ENCODE measurements at regions not wholly inside any gene's neighbourhood (a gene's known extent, or its start where the extent isn't known, plus 50 kb on each side); places are given as distances from the start of the nearest gene placed in this dataset.
"Not testable (repeated sequence)": the region's sequence is repeated elsewhere in the genome, so short reads cannot be mapped to it uniquely, and the experiment has no call there.

DNA sequence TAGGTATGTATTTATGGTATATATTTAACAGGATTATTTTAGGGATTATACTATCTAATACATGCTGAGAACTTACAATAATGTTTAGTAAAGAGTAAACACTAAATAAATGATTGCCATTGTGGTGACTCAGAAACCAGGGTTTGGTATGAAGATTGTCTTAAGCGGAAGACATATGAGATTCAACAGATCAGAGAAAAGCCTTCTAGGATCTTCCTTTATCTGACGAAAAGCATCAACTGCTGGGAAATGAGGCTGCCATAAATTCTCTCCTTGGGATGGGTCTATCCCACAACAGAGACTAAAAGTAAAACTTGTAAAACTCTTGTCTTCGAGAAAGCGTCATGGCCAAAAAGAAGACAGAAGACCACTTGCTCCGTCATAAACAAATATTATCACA is 1352.2 kb upstream of the EPHA6 start:
- DNase-seq (ENCODE audit: low read depth in 2 of 2) = no peak

DNA sequence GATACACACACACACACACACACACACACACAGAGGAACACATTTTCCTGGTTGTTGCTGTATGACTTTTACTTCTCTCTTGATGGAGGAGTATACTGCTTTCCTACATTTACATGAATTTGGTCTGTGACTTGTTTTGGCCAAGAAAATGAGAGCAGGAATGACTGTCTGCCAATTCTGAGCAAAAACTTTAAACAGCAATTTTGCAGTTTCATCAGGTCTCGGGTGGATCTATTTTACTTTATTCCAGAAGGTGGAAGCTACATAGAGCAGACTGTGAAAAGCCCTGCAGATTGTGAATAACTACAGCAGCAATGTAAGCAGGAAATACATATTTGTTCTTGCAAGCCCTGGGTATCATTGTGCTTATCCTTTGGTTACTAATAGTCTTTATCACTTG is 1350.0 kb upstream of the EPHA6 start:
- DNase-seq (ENCODE audit: low read depth in 2 of 2) = no peak

DNA sequence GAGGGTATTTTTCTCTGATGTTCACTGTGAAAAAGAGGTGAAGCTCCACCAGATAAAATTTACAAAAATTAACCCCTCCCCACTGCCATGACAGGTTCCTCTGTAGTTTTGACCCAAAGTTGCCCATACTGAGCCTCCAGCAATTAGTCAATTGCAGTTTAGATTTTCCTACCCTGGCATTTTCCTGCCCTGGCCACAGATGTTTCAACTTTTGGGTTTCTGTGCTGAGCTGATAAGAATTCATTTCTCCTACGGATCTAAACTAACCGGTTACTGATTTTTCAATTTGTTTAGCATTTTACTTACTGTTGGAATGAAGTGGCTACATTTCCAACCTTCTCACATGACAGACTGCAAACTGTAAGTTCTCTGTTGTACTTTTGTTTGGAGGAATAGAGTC is 1346.1 kb upstream of the EPHA6 start:
- DNase-seq (ENCODE audit: low read depth in 2 of 2) = no peak

- no peak for DNase-seq (ENCODE audit: low read depth in 2 of 2)
Measured at GRCh38 chr3:95474338-95474737, 1340.1 kb upstream of the EPHA6 start.

- no peak for DNase-seq (ENCODE audit: low read depth in 2 of 2)
Measured at GRCh38 chr3:95476534-95476933, 1337.9 kb upstream of the EPHA6 start.

GRCh38 chr3:95506174-95506573 is 1308.2 kb upstream of the EPHA6 start:
- DNase-seq (ENCODE audit: low read depth in 2 of 2) = no peak

GRCh38 chr3:95508124-95508523 is 1306.3 kb upstream of the EPHA6 start:
- DNase-seq (ENCODE audit: low read depth in 2 of 2) = no peak

DNA sequence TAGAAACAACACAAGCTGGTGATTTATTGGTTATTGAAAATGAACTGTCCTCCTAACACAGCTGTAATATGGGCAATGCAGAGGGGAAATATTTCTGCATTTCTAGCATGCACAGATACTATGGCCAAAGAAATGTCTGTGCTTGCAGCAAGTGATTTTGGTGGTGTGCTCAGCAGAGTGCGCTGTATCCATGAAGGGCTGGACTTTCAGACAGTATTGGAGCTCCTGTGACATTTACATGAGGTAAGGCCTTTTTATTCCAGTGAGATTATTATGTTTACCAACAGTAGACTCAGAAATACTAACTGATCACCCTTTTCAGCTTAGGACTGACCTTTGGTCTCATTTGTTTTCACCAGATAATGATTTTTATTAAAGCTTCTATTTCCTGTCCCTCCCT is 1302.6 kb upstream of the EPHA6 start:
- no peak for DNase-seq (ENCODE audit: low read depth in 2 of 2)

DNA sequence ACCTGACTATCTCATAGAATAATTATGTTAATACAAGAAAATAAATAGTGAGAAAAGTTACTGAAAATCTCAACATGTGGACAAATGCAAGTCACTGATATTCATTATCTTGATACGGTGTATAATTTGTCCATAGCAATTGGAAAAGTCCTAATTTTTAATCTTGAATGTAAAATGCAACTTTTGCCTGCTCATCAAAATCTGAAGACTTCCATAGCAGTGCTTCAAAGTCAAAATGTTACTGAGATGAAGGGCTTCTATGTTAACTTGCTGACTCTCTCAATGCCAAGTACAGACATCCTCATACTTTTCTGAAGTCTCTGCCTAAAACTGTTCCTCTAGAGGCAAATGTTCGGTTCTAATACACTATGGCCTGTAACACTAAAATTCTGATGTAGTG is 1300.1 kb upstream of the EPHA6 start:
- DNase-seq (ENCODE audit: low read depth in 2 of 2) = no peak

GRCh38 chr3:95521396-95521795 is 1293.0 kb upstream of the EPHA6 start:
- no peak for DNase-seq (ENCODE audit: low read depth in 2 of 2)

DNA sequence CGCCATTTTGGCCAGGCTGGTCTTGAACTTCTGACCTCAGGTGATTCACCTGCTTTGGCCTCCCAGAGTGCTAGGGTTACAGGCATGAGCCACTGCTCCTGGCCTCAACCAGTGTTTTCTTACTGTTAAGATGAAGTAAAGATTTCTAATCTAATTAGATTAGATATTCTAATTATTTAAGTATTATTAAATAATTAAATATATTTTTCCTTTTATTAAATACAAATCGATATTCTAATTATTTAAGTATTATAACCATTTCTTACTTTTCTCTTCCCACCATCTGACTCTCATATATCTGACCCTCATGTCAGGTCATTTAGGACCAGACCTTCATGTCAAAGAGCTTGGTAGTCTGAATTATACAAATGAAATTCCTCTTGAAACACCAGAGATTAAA is 1291.9 kb upstream of the EPHA6 start:
- no peak for DNase-seq (ENCODE audit: low read depth in 2 of 2)

- no peak for DNase-seq (ENCODE audit: low read depth in 2 of 2)
Measured at GRCh38 chr3:95539950-95540483, 1274.4 kb upstream of the EPHA6 start.

GRCh38 chr3:95565502-95565901 is 1248.9 kb upstream of the EPHA6 start:
- no peak for DNase-seq (ENCODE audit: low read depth in 2 of 2)

DNA sequence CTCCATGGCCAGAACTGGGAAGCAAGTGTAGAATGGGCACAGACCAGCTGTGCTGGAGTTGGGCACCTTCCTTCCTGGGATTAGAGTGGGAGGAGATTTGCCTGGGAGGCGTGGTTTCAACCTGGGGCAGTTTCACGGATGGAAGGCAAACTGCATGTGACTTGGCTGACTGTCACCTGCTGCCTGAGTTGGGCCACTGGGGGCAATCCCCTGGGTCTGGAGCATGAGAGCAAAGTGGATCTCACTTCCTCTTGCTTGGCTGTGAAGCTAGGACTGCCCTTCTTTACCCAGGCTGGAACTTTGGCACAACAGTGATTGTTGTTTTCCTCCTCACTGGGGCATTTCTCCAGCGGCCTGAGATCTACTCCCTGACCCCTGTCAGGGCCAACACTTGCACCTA is 1247.0 kb upstream of the EPHA6 start:
- no peak for DNase-seq (ENCODE audit: low read depth in 2 of 2)

DNA sequence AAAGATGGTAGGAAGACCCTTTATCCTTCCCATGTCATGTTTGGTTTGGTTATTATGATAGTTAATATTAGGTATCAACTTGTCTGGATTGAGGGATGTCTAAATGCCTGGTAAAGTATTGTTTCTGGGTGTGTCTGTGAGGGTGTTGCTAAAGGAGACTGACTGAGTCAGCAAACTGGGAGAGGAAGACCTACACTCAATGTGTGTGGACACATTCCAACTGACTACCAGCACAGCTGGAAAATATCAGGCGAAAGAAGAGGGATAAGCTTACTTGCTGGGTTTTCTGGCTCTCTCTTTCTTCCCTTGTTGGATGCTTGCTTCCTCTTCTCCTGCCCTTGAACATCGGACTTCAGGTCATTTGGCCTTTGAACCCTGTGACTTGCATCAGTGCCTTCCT is 1227.6 kb upstream of the EPHA6 start:
- DNase-seq (ENCODE audit: low read depth in 2 of 2) = no peak

DNA sequence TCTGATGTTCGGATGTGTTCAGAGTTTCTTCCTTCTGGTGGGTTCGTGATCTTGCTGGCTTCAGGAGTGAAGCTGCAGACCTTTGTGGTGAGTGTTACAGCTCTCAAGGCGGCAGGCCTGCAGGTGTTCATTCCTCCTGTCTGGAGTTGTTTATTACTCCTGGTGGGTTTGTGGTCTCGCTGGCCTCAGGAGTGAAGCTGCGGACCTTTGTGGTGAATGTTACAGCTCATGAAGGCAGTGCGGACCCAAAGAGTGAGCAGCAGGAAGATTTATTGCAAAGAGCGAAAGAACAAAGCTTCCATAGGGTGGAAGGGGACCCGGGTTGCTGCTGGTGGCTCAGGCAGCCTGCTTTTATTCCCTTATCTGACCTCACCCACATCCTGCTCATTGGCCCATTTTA is 1226.8 kb upstream of the EPHA6 start:
- not testable (repeated sequence) for DNase-seq (ENCODE audit: low read depth in 2 of 2)

GRCh38 chr3:95588473-95588872 is 1225.9 kb upstream of the EPHA6 start:
- DNase-seq (ENCODE audit: low read depth in 2 of 2) = no peak

GRCh38 chr3:95595416-95596075 is 1218.8 kb upstream of the EPHA6 start:
- no peak for DNase-seq (ENCODE audit: low read depth in 2 of 2)

GRCh38 chr3:95607926-95608325 is 1206.5 kb upstream of the EPHA6 start:
- DNase-seq (ENCODE audit: low read depth in 2 of 2) = no peak

DNA sequence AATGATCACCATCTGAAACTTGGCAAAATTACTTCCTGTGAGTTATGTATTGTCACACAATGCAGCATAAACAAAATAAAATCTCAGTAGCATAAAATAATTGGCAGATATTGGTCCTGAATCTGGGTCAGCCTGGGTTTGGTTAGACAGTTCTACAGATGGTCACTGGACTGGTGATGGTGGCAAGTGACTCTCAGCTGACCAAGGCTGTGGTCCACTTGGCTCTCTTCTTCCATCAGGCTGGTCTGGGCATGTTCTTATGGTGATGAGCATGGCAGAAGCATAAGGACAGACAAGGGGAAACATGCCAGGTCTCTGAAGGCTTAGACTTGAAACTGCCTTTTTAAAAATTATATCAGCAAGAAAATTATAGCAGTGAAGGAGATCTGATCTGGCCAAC is 1205.0 kb upstream of the EPHA6 start:
- DNase-seq (ENCODE audit: low read depth in 2 of 2) = no peak

- no peak for DNase-seq (ENCODE audit: low read depth in 2 of 2)
Measured at GRCh38 chr3:95612611-95613010, 1201.8 kb upstream of the EPHA6 start.

GRCh38 chr3:95613993-95614392 is 1200.4 kb upstream of the EPHA6 start:
- DNase-seq (ENCODE audit: low read depth in 2 of 2) = no peak

GRCh38 chr3:95615592-95616310 is 1198.6 kb upstream of the EPHA6 start:
- DNase-seq (ENCODE audit: low read depth in 2 of 2) = no peak

All from stimulated activated CD4-positive, alpha-beta T cell treated with anti-CD3 and anti-CD28 coated beads, Interleukin-15, amount 100 ng/mL, for 48 hours (primary cell).